GM19468 (cell line): ENCODE measurements at regions not wholly inside any gene's neighbourhood (a gene's known extent, or its start where the extent isn't known, plus 50 kb on each side); places are given as distances from the start of the nearest gene placed in this dataset.
"Not testable (repeated sequence)": the region's sequence is repeated elsewhere in the genome, so short reads cannot be mapped to it uniquely, and the experiment has no call there.

ENCODE experiments used
- ATAC-seq: cut with Tn5 transposase; IDR thresholded peaks from one replicate; pipeline ENCODE4 v1.9.1; 2021; ENCODE audit warnings: mild to moderate bottlenecking, moderate library complexity, moderate number of reproducible peaks; ENCODE audit not compliant: unreplicated experiment; ENCODE audit errors: extremely low read depth

DNA sequence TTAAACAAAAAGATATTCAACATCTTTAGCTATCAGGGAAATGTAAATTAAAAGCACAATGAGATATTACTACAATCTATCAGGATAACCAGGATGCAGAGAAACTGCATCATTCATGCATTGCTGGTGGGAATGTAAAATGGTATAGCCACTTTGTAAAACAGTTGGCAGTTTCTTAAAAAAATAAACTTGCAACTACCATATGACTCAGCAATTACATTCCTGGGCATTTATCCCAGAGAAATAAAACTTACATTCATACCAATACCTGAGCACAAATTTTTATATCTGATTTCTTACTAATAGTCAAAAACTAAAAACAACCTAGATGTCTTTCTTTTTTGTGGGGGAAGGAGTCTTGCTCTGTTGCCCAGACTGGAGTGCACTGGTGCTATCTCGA, 190.3 kb upstream of the TAB2 start:
- ATAC-seq: no peak

DNA sequence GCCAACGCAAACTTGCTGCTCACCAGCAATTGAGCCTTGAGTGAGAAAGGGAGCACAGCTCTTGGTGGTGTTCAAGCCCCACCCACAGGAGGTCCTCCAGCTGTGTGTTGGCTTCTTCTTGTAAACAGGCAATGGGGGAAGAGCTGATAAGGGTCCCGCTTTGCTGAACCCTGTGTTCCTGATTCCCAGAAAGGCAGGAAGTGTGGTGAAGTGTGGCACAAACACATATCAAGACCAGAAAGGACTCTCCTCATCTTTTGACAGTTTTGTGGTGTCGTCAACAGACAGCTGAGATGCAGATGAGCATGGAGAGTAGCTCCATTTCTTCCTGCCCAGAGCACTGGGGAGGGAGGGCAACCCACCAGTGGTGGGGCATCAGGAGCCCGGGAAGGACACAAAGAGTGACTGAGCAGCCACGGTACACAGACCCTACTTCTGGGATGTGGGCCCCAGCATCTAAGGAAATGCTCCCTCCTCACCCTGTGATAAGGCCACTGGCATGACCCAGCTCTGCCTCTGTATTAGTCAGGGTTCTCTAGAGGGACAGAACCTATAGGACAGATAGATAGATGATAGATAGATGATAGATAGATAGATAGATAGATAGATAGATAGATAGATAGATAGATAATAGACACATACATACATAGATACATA, 188.9 kb upstream of the TAB2 start:
- ATAC-seq: no peak

DNA sequence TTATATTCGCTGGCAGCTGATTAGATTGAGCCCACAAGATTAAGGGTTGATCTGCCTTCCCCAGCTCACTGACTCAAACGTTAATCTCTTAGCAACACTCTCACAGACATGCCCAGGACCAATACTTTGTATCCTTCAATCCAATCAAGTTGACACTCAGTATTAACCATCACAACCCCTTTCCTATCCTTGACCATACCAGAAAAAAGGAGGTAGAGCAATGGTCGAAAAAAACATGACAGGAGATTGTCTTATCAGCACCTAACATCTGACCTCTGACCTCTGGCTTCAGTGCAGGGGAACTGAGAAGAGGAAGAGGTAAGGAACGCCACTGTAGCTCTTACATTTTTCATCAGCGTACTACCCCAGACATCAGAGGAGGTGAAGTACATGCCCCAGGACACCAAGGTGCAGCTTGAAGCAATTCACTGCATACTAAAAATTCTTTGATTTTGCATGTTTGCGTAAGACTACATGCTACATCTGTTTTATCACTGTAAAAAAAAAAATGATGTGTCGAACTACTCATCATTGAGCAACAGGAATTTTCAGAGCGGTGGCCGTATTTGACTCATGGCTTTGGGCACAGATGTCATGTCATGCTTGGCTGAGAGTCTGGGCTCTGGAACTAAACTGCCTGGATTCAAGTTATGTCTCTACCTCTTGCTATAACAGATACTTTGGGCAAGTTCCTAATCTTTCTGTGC, 188.0 kb upstream of the TAB2 start:
- ATAC-seq: no peak

DNA sequence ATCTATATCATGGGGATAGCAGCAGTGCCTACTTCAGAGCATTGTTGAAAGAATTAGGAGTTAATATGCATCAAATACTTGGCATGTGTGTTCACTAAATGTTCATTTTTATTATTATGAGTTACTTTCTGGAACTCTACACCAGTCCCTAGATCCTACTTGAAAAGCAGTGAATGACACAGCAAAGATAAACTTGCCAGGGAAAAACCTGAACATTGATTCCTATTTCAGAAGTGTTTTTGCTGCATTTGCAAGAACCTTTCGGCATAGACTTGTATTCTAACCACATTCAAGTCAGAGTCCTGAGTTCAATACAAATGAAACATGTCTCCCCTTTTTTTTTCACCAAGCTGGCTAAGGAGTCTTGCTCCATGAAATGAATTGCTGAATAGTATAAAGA, 187.4 kb upstream of the TAB2 start:
- no peak for ATAC-seq

DNA sequence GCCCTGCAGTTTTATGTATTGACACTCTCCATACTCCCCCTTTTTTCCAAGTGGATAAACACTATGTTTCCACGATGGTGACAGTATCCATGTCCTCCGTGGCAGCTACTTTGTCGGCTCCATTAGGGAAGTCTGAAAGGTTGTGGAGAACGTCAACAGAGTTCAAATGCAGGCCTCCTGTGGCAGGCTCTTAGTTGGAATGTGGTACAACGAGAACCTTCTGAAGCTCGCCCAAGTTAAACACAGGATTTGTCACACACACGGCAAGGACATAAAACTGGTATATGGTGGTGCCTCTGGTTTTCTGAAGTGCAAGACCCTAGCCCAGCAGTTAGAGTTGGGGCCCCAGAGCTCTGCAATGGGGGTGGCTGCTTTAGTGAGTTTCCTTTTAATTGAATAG, 187.0 kb upstream of the TAB2 start:
- no peak for ATAC-seq

DNA sequence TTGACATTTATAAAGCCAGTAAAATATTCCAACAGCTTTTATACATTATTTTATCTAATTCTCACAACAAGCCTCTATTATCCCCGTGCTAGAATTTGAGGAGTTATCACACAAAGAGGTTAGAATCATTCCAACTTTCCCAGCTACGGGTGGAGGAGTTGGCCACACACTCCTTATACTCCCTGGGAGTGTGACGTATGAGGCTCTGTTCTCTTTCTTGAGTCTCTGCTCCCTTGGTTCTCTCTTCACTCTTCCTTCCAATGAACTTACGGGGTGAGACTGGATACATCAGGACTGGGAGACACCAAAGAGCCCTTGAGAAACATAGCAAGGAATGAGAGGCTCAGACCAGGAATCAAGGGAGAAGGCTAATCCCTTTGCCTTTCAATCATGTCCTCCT, 185.6 kb upstream of the TAB2 start:
- no peak for ATAC-seq

DNA sequence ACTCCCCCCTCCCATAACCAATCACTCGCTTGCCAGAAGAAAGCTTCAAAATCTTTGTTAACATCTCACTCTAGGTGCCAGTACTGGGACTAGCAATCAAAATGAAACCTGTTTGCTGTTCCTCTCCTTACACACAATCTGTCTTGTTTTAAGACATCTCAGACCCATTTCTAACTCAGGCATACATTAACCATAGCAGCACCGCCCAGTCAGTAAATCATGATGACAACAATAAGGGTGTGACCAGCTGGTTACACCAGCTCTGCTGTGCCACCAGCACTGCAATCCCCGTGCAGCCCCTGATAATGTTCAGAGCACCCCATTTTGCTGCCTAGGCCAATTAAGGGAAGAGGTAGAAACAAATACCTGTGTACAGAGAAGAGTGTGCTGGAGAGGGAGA, 185.2 kb upstream of the TAB2 start:
- ATAC-seq: no peak

DNA sequence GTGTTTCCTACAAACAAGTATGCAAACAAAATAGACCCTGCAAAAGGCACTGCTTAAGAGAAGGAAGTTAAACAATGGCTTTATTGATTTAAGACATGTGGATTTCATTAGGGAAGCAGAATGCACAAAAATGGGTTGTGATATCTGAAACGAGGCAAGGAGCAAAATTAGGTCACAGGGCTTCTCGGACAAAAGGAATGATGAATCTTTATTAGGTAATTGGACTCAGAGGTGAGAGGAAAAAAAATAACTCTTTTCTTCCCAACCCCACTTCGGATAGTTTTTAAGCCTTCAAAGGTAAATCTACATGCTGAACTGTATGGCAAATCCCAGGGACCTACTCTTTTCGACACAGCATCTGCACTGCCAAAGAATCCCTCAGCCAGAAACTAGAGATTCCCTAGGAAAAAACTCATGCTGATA, 183.0 kb upstream of the TAB2 start:
- no peak for ATAC-seq

DNA sequence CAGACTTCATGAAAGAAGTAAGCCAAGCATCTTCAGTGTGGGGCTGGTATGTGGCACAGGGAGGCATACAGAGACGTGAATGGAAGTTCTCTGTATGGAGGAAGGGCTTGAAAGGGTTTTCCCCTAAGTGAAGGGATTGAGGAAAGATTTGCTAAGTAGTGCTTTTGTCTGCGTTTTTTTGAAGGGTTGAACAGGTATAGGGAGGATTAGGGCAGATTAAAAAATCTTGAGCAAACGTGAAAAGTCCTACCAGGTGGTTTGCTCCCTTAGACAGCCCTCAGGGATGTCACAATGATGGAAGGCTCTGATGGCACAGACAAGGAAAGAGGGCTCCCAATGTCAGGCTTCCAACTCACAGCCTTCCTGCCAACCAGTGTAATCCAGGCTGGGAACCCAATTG, 181.7 kb upstream of the TAB2 start:
- ATAC-seq: no peak

DNA sequence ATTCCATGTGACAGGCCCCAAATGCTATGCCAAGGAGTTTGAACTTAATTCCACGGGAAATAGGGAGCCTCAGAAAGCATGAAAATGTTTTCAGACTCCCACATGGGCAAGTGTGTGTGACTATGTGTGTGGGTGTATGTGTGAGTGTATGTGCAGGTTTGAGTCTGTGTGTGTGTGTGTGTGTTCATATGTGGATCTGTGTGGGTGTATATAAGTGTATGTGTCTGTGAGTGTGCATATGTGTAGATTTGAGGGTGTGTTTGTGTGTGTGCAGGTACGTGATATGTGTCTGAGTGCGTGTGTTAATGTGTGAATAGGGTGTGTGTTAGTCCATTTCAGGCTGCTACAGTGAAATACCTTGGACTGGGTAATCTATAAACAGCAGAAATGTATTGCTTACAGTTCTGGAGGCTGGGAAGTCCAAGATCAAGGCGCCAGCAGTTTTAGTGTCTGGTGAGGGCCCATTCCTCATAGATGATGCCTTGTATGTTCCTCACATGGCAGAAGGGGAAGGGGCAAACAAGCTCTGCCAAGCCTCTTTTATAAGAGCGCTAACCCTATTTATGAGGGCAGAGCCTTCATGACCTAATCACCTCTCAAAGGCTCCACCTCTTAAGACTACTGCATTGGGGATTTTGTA, 181.1 kb upstream of the TAB2 start:
- no peak for ATAC-seq

DNA sequence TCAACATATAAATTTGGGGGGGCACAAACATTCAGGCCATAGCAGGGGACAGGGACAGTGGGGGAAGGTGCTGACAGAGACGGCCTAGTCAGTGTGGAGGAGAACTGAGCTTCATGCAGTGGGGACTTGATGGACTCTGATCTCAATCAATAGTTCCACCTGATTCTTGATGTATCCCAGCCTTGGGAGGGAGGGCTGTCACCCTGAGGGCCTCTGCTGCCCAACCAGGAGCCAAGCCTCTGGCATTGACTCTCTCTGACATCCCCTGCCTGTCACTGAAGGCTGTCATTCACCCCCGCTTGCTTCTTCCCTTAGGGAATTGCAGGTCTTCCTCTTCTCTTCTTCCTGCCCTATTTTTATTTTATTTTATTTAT, 180.6 kb upstream of the TAB2 start:
- no peak for ATAC-seq

DNA sequence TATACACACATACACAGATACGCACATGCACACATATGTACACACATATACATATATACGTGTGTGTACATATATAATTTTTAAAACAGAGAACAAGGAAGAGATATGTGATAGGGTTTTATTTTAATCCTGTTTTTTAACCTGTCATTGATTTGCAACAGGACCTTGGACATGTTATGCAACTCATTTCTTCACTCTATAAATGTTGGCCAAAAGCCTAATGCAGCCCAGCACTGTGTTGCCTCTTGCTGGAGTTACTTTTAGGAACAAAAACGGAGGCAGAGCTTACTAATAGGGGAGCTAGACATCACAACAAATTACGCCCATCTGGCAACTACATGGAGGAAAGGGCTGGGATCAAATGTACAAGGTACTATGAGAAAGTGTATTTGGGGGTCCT, 179.9 kb upstream of the TAB2 start:
- no peak for ATAC-seq

DNA sequence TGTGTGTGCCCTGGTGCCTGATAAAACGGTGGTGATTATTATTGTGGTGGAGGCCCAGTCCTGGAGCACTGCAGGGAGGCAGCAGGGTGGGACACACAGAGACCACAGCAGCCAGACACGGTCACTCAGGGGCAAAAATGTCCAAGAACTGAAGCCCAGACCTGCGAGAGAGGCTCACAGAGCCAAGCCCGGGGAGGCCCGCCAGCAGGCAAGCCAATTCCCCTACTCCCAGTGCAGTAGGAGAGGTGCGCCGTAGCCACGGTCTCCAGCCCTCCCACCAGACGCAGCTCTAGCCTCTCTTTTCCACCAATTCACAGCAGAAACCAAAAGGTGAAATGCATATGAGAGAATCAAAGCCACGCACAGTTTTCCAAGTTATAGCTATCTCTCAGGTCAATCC, 179.4 kb upstream of the TAB2 start:
- ATAC-seq: no peak

DNA sequence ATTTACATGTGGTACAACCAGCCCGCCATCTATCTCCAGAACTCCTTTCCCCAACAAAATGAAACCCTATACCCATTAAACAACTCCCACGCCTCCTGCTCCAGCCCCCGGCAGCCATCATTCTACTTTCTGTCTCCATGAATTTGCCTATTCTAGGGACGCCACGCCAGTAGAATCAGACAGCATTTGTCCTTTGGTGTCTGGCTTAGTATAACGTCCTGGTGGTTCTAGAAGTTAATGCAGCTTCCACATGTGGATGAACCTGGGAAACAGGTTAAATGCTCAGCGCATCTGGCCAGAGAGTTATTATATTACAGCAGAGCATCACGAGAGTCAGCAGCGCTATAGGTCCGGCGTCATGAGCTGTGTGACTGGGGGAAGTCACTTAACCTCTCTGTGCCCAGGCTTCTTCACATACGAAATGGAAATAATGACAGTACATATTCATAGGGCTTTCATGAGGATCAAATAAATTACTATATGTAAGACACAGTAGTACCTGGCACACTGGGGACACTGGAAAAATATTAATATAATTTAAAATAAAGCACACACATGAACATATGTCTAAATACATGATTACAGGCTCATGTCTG, 178.7 kb upstream of the TAB2 start:
- no peak for ATAC-seq

DNA sequence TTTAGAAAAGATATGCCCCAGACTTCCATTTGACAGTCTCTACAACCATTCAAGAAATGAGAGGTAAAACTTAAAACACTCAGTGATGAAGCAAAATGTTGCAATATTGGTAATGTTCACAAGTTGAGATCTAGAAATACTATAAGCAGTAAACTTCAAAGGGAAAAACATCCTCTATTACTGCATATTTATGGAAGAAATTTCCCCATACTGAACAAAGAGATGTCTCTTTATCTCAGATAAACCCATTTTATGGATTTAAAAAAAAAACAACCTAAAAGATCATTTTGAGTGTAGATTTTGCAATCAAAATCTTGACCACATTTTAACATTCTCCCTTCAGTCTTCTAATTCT, 177.8 kb upstream of the TAB2 start:
- no peak for ATAC-seq

DNA sequence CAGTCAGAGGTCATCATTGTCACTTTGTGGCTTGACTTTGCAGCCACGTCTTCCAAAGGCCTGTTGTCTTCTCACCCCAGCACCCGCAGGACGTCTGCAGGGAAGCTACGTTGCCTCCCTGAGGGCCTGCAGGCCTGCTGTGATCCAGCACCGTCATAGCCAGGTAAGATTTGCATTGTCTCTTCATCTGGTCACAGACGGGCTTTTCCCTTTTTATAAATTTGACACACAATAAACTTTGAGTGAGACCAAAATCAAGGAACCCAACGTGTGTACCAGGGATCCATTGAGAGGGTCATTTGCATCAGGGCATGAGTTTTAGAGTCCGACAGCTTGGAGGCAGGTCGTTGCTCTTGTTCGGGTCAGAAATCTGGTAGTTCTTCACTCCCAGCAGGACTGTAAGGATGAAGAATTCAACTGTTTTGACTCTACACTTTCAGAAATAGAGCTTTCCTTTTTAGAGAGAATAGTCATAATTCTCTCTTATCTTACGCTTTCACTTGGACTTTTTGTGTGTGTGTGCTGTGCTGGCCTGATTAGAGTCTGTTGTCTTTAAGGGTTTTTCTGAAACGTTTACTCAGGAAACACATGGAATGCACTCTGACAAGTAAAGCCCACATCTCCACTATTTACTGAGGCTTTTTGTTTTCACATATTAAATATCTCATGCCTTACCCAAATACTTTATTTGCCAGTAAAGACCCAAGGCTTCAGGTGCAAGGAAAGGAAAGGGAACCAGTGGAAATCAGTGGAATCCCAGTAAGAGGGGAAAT, 177.2 kb upstream of the TAB2 start:
- peak; percentile 28 for ATAC-seq

DNA sequence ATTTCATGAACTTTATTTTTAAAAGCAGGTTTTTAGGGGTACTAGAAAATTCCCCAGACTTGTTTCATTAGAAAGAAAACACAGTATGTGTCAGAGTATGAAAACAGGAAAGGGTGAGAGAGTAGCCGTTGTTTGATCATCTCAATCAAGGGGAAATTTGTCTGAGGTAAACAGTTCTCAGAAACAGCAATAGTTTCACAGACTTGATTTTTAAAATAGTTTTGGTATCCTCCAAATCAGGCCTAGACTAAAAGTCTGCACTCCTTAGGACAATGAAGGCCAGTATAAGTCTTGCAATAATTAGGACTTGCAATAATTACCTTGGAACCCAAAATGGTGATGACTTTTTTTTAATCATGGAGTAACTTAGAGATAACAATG, 176.6 kb upstream of the TAB2 start:
- ATAC-seq: no peak

DNA sequence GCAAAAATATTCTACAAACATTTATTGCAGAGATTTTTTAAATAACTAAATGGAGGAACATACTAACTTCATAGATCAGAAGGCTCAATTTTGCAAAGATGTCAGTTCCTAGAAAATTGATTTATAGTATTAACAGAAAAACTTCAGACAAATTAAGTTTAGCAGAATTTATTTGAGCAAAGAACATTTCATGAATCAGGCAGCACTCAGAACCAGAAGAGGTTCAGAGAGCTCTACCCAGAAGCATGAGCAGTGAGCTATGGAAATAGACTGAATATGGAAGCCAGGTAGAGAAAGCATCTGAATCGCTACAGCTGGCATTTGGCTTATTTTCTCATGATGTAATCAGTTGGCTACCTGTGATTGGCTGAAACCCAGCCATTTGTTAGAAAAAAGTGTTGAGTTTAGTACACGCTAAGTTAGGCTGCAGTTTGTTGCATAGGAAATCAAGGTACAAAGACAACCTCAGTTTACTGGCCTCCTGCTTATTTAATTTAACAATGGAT, 174.5 kb upstream of the TAB2 start:
- ATAC-seq: no peak

DNA sequence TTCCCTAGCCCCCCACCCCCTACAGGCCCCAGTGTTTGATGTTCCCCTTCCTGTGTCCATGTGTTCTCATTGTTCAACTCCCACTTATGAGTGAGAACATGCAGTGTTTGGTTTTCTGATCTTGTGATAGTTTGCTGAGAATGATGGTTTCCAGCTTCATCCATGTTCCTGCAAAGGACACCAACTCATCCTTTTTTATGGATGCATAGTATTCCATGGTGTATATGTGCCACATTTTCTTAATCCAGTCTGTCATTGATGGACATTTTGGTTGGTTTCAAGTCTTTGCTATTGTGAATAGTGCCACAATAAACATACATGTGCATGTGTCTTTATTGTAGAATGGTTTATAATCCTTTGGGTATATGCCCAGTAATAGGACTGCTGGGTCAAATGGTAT, 171.7 kb upstream of the TAB2 start:
- ATAC-seq: not testable (repeated sequence)

DNA sequence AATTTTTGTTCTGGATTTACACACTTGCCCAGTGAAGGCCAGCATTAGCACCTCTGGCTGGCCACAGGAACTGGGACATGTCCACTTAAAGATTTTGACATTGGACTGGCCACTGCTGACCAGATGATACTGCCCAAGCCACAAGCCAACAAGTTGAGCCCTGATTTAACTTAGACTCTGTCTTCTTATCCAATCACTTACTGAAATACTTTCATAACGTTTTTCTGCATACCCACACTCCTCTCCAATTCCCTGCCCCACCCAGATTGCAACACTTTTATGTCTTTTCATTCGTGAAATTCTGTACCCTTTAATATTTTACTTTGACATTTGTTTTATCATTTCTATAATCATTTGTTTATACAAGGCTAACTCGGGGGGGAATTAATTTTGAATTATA, 170.3 kb upstream of the TAB2 start:
- no peak for ATAC-seq
